ENCODE measurements at regions not wholly inside any gene's neighbourhood (a gene's known extent, or its start where the extent isn't known, plus 50 kb on each side); places are given as distances from the start of the nearest gene placed in this dataset.
A peak's percentile ranks its signal among the peaks of the same experiment; 100 is the strongest.

DNA sequence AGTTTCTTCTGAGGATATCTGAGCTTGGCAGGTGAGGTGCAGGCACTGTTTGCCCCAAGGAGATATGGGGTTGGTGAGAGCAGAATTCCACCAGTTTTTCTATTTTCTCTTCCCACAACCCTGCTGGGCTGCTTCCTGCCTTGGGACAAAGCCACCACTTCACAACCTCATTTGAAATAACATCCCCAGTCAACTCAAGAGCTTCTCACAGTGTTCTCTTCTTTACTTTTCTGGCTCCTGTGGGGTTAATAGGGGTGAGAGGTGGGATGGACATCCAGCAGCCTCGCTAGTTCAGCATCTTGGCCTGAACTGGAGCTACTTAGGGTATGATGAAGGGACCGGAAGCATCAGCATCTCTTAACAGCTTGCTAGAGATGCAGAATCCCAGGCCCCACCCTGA is 106.3 kb downstream of the SLC4A3 start:
- Histone ChIP-seq H3K27me3 (no peaks in the 10 kb centered on the region), H3K4me1 (no peaks in the 10 kb centered on the region), H3K9me3 (no peaks in the 10 kb centered on the region), H3K36me3 (no peaks in the 10 kb centered on the region), H3K27ac (no peak overlapping the region), H3K4me3 (replicated peaks in 1 of 3) (no peak overlapping the region)
- WGBS, 2 donors, result 62 to 75% methylated on average over 2 of the region's 2 CpGs
- DNase-seq, result no peak
- TF ChIP-seq POLR2A (IDR thresholded peaks at IDR 0.05), result no peak
- TF ChIP-seq, protein P1, sequence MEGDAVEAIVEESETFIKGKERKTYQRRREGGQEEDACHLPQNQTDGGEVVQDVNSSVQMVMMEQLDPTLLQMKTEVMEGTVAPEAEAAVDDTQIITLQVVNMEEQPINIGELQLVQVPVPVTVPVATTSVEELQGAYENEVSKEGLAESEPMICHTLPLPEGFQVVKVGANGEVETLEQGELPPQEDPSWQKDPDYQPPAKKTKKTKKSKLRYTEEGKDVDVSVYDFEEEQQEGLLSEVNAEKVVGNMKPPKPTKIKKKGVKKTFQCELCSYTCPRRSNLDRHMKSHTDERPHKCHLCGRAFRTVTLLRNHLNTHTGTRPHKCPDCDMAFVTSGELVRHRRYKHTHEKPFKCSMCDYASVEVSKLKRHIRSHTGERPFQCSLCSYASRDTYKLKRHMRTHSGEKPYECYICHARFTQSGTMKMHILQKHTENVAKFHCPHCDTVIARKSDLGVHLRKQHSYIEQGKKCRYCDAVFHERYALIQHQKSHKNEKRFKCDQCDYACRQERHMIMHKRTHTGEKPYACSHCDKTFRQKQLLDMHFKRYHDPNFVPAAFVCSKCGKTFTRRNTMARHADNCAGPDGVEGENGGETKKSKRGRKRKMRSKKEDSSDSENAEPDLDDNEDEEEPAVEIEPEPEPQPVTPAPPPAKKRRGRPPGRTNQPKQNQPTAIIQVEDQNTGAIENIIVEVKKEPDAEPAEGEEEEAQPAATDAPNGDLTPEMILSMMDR (IDR thresholded peaks at IDR 0.05), result no peak
- intact Hi-C loops (cut with DNase I), result loop anchor here (10.0 kb wide), 1 partner anchor 1841 kb away; the partner anchor contains the start of gene EPHA4

DNA sequence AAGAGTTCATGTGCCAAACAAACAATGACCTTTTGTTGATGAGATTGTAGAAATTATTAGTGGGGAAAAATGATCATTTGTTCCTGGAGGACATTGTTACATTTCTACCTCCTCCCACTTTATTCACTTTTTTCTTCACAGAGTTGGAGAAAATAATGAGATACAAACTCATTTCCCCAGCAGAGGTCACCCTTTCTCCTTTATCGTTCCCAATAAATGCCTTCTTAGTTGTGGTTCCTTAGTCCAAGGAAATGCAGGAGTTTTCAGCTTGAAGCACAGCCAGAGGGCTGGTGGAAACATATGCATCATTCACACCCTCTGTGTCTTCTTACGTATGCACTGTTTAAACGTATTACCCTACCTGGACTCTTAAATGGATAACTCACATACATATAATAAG is 108.8 kb downstream of the SLC4A3 start:
- TF ChIP-seq, protein P1 (IDR thresholded peaks at IDR 0.05), result peak in 5 of 6 experiments; percentile 26 to 72 (median 54)
- no peak for TF ChIP-seq POLR2A (IDR thresholded peaks at IDR 0.05)
- intact Hi-C loops (cut with DNase I), result loop anchor here (10.0 kb wide), 1 partner anchor 1839 kb away; the partner anchor contains the start of gene EPHA4
- DNase-seq, result peak in 1 of 2 donors; percentile 10
- Histone ChIP-seq H3K4me1 (no peaks in the 10 kb centered on the region), H3K9me3 (no peaks in the 10 kb centered on the region), H3K4me3 (replicated peaks in 1 of 3) (no peak overlapping the region), H3K27me3 (no peaks in the 10 kb centered on the region), H3K36me3 (no peaks in the 10 kb centered on the region), H3K27ac (no peak overlapping the region)
- WGBS, 2 donors, result 8% methylated on average over 3 of the region's 3 CpGs

DNA sequence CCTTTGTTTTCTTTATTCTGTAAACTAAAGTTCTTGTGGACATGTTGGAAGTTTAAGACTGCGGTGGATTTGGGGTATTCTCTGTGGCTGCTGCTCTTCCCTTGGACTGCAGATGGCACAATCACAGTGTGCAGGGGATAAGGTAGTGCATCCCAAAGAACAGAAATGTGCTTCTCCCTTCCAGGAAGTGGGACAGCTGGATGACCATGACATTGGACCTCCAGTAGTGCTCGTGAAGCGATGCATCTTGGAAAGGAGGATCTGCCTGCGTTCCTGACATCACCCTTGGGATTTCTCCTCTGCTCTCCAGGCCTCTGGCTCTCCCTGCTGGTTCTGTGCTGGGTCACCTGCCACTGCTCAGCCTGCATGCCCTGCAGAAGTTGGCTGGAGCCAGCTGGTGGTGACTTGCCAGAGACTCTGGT is 109.9 kb downstream of the SLC4A3 start:
- no peak for TF ChIP-seq POLR2A (IDR thresholded peaks at IDR 0.05)
- TF ChIP-seq, protein P1 (IDR thresholded peaks at IDR 0.05), result peak in 3 of 6 experiments; percentile 22 to 30 (median 26)
- no peak overlapping the region for H3K27ac ChIP-seq
- H3K36me3 ChIP-seq, result no peaks in the 10 kb centered on the region
- H3K4me3 ChIP-seq (replicated peaks in 1 of 3), result no peak overlapping the region
- peak in 1 of 2 donors; percentile 6 for DNase-seq
- 63 to 67% methylated on average over 4 of the region's 4 CpGs for WGBS, 2 donors
- H3K9me3 ChIP-seq, result no peaks in the 10 kb centered on the region
- no peaks in the 10 kb centered on the region for H3K4me1 ChIP-seq
- intact Hi-C loops (cut with DNase I), result loop anchor here (10.0 kb wide), 1 partner anchor 1838 kb away; the partner anchor contains the start of gene EPHA4
- H3K27me3 ChIP-seq, result no peaks in the 10 kb centered on the region

DNA sequence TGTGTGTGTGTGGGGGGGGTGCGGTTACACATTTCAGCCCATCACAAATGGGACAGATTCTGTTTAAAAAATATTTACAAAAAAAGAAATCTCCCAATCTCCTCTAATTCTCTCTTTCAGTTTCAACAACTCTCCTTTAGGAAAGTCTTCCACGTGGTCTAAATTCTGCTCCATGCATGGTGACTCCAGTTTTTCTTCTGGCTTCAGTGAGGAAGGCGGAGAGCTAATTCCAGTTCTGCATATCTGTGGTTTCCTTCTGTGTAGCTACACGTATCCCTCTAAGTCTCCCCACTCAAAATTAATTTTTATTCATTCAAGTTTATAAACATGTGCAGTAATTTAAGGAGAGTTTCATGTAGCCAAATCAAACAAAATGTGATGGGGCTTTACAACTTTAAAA is 111.6 kb downstream of the SLC4A3 start:
- H3K4me3 ChIP-seq (replicated peaks in 1 of 3), result no peak overlapping the region
- 76 to 82% methylated on average over 4 of the region's 4 CpGs for WGBS, 2 donors
- intact Hi-C loops (cut with DNase I), result loop anchor here (10.0 kb wide), 1 partner anchor 1836 kb away; the partner anchor contains the start of gene EPHA4

DNA sequence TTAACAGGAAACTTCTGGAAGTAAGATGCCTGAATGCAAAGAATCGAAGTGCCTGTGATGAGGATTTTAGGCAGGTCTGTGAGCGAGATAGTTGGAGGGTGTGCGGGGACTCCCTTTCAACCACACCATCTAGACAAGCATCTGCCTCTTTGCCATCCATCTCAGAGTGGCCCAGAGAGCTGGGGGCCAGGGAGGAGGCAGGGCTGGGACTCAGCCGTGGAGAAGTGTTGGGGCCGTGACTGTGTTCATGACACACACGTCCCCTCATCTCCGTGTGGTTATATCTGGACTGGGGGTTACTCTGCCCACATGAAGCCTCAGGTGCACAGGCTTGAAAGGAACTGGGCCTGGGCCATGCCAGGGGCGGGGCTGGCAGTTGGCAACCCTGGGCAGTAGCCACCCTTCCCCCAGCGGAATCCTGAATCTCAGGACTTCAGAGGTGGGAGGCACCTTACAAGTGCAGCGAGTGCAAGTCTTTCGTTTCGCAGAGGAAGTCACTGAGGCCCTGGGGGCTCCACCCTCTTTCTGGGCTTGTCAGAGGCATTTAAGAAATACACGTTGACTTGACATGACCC is 112.5 kb downstream of the SLC4A3 start:
- 84 to 86% methylated on average over 13 of the region's 13 CpGs for WGBS, 2 donors
- TF ChIP-seq POLR2A (IDR thresholded peaks at IDR 0.05), result no peak
- TF ChIP-seq, protein P1 (IDR thresholded peaks at IDR 0.05), result no peak
- H3K4me3 ChIP-seq (replicated peaks in 1 of 3), result no peak overlapping the region
- no peak for DNase-seq
- H3K9me3 ChIP-seq, result no peaks in the 10 kb centered on the region
- H3K4me1 ChIP-seq, result no peaks in the 10 kb centered on the region
- H3K27me3 ChIP-seq, result no peaks in the 10 kb centered on the region
- H3K36me3 ChIP-seq, result no peaks in the 10 kb centered on the region
- intact Hi-C loops (cut with DNase I), result loop anchor here (10.0 kb wide), 1 partner anchor 1835 kb away; the partner anchor contains the start of gene EPHA4
- no peak overlapping the region for H3K27ac ChIP-seq

More for the DNA sequence above, 111.6 kb downstream of the SLC4A3 start:
- H3K9me3 ChIP-seq, result no peaks in the 10 kb centered on the region
- TF ChIP-seq POLR2A (IDR thresholded peaks at IDR 0.05), result no peak
- TF ChIP-seq, protein P1 (IDR thresholded peaks at IDR 0.05), result no peak
- no peaks in the 10 kb centered on the region for H3K4me1 ChIP-seq
- no peaks in the 10 kb centered on the region for H3K27me3 ChIP-seq
- H3K36me3 ChIP-seq, result no peaks in the 10 kb centered on the region
- no peak overlapping the region for H3K27ac ChIP-seq
- no peak for DNase-seq

All from thyroid gland (tissue), 4 donors.